GM20431 (cell line): ENCODE measurements at regions not wholly inside any gene's neighbourhood (a gene's known extent, or its start where the extent isn't known, plus 50 kb on each side); places are given as distances from the start of the nearest gene placed in this dataset.

Experiments
- in situ Hi-C: fragments of 300-500 bp; cut with MseI, MboI; formaldehyde crosslinking; loops from one replicate; pipeline ENCODE4 v1.15.0; 2020; ENCODE audit warnings: low sequenced_read_pairs; ENCODE audit not compliant: unreplicated experiment

DNA sequence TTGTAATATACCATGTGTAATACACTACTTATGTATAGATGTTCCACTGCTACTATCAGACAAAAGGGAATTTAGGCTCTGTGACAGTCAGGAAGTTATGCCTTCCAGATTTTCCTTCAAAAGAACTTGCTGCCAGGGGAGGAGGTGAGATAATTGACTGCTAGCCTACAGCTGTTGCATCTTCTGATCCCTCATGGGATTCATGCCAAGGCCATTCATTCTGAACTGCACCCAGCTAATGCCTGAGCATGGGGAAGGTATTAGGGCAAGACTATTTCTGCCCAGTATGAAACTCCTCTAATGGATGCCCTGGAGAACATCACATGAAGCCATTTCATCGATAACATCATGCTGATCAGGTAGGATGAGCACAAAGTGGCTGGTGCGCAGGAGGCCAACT is 746.5 kb upstream of the ZNF608 start:
- in situ Hi-C loops, result no loop called here

DNA sequence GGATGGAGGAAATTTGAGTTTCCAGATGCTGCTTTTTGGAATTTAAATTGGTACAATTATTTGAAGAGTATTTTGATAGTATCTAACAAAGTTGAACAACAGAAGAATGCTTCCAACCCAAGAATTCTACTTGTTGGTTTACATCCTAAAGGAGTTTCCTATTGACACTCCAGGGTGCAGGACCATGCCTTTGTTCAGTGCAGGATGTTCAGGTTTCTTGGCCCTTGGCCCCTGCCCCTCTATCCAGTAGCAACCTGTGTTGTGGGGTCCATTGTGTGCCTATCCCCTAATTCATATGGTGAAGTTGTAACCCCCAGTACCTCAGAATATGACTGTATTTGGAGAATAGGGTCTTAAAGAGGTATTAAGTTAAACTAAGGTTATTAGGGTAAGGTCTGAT is 750.0 kb upstream of the ZNF608 start:
- in situ Hi-C loops, result no loop called here

- in situ Hi-C loops, result no loop called here
These were observed 751.2 kb upstream of the ZNF608 start for GRCh38 chr5:125497651-125498050.

DNA sequence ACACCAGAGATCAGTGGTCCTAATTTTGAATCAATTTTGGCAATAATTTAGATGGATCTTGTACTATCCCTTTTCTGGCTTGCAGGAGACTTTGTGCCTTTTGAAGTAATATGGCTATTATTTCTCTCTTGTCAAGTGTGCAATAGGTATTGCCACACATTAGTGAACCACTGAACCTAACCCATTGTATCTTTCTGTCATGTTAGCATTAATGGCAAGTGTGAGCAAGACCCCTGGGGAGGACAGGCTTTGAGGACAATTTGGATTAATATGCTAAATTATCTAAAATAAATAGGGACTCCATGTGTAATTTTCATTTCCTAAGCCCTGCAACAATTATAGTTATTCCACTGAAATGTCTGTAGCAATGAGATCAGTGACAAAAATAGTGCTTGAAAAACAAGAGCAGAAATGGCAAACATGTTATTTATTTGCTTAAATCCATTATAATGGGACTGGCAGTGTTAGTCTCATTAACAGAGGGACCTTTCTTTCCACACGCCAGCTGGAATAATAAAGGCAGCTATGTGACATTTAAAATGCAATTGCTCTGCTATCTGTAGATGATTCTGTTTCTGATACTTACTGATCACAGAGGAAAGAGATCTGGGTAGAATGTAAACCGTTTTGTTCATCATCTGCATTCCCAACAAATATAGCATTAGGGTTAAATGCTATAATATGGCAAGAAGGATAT is 753.3 kb upstream of the ZNF608 start:
- in situ Hi-C loops, result no loop called here

GRCh38 chr5:125501396-125501795 is 755.0 kb upstream of the ZNF608 start:
- in situ Hi-C loops, result no loop called here

DNA sequence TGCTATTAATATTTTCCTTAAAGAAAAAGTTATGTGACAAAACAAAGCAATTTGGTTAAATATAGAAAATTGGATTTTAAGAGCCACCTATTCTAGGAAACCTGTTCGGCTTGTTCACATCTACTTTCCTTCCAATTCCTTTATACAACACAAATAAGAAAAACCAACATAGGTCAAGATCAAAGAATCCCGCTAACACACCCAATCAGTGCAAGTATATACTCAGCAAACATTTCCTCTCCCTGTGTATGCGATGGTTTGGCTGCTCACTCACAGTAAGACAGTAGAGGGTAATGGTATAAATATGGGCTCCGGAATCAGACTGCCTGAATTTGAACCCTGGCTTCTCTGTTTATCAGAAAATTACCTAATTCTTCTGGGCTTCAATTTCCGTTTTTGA is 757.5 kb upstream of the ZNF608 start:
- in situ Hi-C loops, result no loop called here

GRCh38 chr5:125505115-125505514 is 758.7 kb upstream of the ZNF608 start:
- in situ Hi-C loops, result no loop called here

DNA sequence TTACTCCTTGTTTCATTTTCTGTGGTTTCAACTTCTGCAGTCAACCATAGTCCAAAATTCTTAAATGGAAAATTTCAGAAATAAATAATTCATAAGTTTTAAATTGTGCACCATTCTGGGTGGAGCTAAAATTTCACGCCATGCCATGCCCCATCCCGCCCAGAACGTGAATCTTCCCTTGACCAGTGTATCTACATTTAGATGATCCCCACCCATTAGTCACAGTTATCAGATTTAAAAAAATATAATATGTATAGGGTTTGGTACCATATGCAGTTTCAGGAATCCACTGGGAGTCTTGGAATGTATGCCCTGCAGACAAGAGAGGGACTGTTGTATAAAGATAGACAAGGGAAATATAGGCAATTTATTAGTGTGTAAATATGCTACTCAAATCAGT is 759.7 kb upstream of the ZNF608 start:
- in situ Hi-C loops, result no loop called here

DNA sequence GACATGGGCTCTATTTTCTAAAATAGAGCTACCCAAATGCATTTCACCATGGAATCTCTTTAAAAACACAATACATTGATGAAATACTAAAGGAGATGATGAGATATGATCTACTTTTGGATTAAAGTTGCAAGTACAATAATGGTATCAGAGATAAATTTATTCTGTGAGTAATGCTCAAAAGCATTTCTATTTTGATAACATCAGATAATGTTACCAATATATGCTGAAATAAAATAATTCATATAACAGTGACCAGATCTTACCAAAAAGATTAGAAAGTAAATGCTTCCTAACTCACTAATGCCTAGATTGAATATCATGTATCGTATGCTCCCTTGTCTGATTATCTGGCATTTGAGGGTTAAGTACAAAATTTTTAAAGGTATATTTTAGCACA is 761.8 kb upstream of the ZNF608 start:
- in situ Hi-C loops, result no loop called here

DNA sequence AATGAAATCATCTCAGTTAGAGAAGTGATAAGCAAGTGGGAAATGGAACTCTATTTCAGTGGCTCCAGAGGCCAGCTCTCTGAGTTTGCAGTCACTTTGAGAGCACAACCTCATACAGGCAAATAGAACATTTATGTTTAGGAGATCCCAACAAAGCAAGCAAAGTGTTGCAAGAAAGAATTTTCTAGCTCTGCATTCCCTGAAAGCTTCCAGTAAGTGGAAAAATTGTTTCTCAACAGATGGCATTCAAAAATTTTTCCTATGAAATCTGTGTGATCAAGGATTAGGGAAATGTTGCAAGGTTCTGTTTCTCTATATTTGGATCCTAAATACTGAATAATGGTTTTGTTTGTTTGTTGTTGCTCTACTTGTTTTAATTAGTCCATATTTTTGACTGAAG is 764.2 kb upstream of the ZNF608 start:
- in situ Hi-C loops, result no loop called here

GRCh38 chr5:125517973-125518550 is 771.6 kb upstream of the ZNF608 start:
- in situ Hi-C loops, result no loop called here

DNA sequence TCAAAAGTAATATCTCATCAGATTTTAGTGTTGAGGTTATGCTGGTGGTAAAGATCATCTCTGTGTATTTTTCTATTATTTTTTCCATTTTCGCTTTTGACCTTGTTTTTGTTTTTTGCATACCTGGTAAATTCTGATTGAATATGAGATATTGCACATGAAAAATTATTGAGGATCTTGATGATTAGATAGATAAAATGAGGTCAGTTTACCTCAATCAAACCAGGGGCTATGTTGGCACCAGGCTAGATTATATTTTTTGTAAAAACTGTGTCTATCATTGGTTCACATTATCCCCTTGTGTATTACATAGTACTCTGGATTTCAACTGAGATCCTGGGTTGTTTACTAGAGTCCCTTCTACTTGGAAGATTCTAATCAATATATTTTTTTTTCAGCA is 774.9 kb upstream of the ZNF608 start:
- in situ Hi-C loops, result no loop called here

- in situ Hi-C loops, result no loop called here
These were observed 778.9 kb upstream of the ZNF608 start for GRCh38 chr5:125525356-125525755.

GRCh38 chr5:125526966-125527365 is 780.5 kb upstream of the ZNF608 start:
- in situ Hi-C loops, result no loop called here

- in situ Hi-C loops, result no loop called here
These were observed 782.4 kb upstream of the ZNF608 start for GRCh38 chr5:125528881-125529280.

- in situ Hi-C loops, result no loop called here
These were observed 784.6 kb upstream of the ZNF608 start for GRCh38 chr5:125530833-125531615.

- in situ Hi-C loops, result no loop called here
These were observed 789.7 kb upstream of the ZNF608 start for GRCh38 chr5:125536095-125536494.

- in situ Hi-C loops, result no loop called here
These were observed 790.1 kb upstream of the ZNF608 start for GRCh38 chr5:125536582-125536981.

DNA sequence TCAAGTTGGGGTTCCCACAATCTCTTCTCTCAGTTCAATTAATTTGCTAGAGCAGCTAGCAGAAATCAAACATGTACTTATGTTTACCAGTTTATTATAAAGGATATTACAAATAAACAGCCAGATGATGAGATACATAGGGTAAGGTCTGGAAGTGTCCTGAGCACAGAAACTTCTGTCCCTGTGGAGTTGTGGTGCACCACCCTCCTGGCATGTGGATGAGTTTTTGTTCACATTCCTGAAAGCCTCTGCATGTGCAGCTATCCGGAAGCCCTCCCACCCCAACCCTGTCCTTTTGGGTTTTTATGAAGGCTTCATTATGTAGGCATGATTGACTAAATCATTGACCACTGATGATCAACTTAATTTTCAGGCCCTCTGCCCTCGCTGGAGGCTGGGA is 791.2 kb upstream of the ZNF608 start:
- in situ Hi-C loops, result no loop called here

GRCh38 chr5:125538469-125538868 is 792.0 kb upstream of the ZNF608 start:
- in situ Hi-C loops, result no loop called here

- in situ Hi-C loops, result no loop called here
These were observed 794.6 kb upstream of the ZNF608 start for GRCh38 chr5:125541085-125541484.
